Skeletal muscle tissue (tissue), 3 donors: ENCODE measurements at regions not wholly inside any gene's neighbourhood (a gene's known extent, or its start where the extent isn't known, plus 50 kb on each side); places are given as distances from the start of the nearest gene placed in this dataset.

Source experiments
- H3K27ac ChIP-seq: one replicate; pipeline ENCODE4 v1.7.0; 2013; ENCODE audit warnings: mild to moderate bottlenecking, low read depth, low read length, inconsistent platforms
- H3K27me3 ChIP-seq, 3 donors: one replicate each; pipeline ENCODE4 v1.7.0; 2013; ENCODE audit warnings: low read length in 3 of 3; ENCODE audit not compliant: control insufficient read depth in 3 of 3, insufficient read depth in 3 of 3
- H3K36me3 ChIP-seq, 3 donors: one replicate each; pipeline ENCODE4 v1.7.0; 2013; ENCODE audit warnings: low read length in 3 of 3; ENCODE audit not compliant: control insufficient read depth in 3 of 3, insufficient read depth in 3 of 3
- H3K4me1 ChIP-seq, 3 donors: one replicate each; pipeline ENCODE4 v1.7.0; 2013; ENCODE audit warnings: low read length in 3 of 3, mild to moderate bottlenecking in 3 of 3; ENCODE audit not compliant: control insufficient read depth in 3 of 3, insufficient read depth in 3 of 3
- H3K4me3 ChIP-seq, 3 donors: one replicate each; pipeline ENCODE4 v1.7.0; 2013; ENCODE audit warnings: low read length in 3 of 3
- H3K9ac ChIP-seq, 3 donors: one replicate each; pipeline ENCODE4 v1.7.0; 2013; ENCODE audit warnings: low read length in 3 of 3, mild to moderate bottlenecking in 3 of 3, moderate library complexity in 2 of 3, low read depth in 1 of 3
- H3K9me3 ChIP-seq, 3 donors: one replicate each; pipeline ENCODE4 v1.7.0; 2013; ENCODE audit warnings: low read length in 3 of 3; ENCODE audit not compliant: control insufficient read depth in 3 of 3
- donor health status: Osteomylitis.

- Histone ChIP-seq H3K9me3 (no peaks in the 10 kb centered on the region), H3K4me3 (no peak overlapping the region), H3K27me3 (no peaks in the 10 kb centered on the region), H3K4me1 (no peaks in the 10 kb centered on the region), H3K9ac (no peak overlapping the region), H3K27ac (no peak overlapping the region), H3K36me3 (no peaks in the 10 kb centered on the region)
Observed at GRCh38 chr5:112668016-112668415, 69.7 kb upstream of the APC start.

GRCh38 chr5:112668911-112669310, 68.8 kb upstream of the APC start:
- no peak overlapping the region for H3K9ac ChIP-seq

GRCh38 chr5:112669328-112669963, 68.2 kb upstream of the APC start:
- H3K4me1 ChIP-seq: no peaks in the 10 kb centered on the region
- H3K36me3 ChIP-seq: no peaks in the 10 kb centered on the region
- no peak overlapping the region for H3K9ac ChIP-seq
- no peaks in the 10 kb centered on the region for H3K9me3 ChIP-seq
- no peak overlapping the region for H3K4me3 ChIP-seq
- no peaks in the 10 kb centered on the region for H3K27me3 ChIP-seq
- no peak overlapping the region for H3K27ac ChIP-seq

More at GRCh38 chr5:112668911-112669310, 68.8 kb upstream of the APC start:
- no peaks in the 10 kb centered on the region for H3K4me1 ChIP-seq
- H3K4me3 ChIP-seq: no peak overlapping the region
- no peaks in the 10 kb centered on the region for H3K9me3 ChIP-seq
- no peaks in the 10 kb centered on the region for H3K27me3 ChIP-seq
- no peak overlapping the region for H3K27ac ChIP-seq
- H3K36me3 ChIP-seq: no peaks in the 10 kb centered on the region

- H3K27ac ChIP-seq: no peak overlapping the region
- no peak overlapping the region for H3K9ac ChIP-seq
- H3K4me3 ChIP-seq: no peak overlapping the region
- no peaks in the 10 kb centered on the region for H3K36me3 ChIP-seq
- H3K27me3 ChIP-seq: no peaks in the 10 kb centered on the region
- H3K4me1 ChIP-seq: no peaks in the 10 kb centered on the region
- no peaks in the 10 kb centered on the region for H3K9me3 ChIP-seq
Observed at GRCh38 chr5:112671687-112672086, 66.0 kb upstream of the APC start.

- Histone ChIP-seq H3K27me3 (no peaks in the 10 kb centered on the region), H3K9ac (no peak overlapping the region), H3K4me3 (no peak overlapping the region), H3K4me1 (peaks cover 0 to 14% (median 0%) of the 10 kb centered on the region in 3 donors), H3K36me3 (no peaks in the 10 kb centered on the region), H3K27ac (no peak overlapping the region), H3K9me3 (no peaks in the 10 kb centered on the region)
Observed at GRCh38 chr5:112681481-112681908, 56.2 kb upstream of the APC start.

GRCh38 chr5:112682621-112683061, 55.0 kb upstream of the APC start:
- no peaks in the 10 kb centered on the region for H3K27me3 ChIP-seq
- H3K9me3 ChIP-seq: no peaks in the 10 kb centered on the region
- H3K4me1 ChIP-seq: peaks cover 0 to 14% (median 0%) of the 10 kb centered on the region in 3 donors
- H3K36me3 ChIP-seq: no peaks in the 10 kb centered on the region
- H3K4me3 ChIP-seq: no peak overlapping the region
- H3K27ac ChIP-seq: no peak overlapping the region
- H3K9ac ChIP-seq: no peak overlapping the region

- H3K36me3 ChIP-seq: no peaks in the 10 kb centered on the region
- no peak overlapping the region for H3K9ac ChIP-seq
- peaks cover 0 to 14% (median 0%) of the 10 kb centered on the region in 3 donors for H3K4me1 ChIP-seq
- H3K27ac ChIP-seq: no peak overlapping the region
- H3K27me3 ChIP-seq: no peaks in the 10 kb centered on the region
- H3K9me3 ChIP-seq: no peaks in the 10 kb centered on the region
- no peak overlapping the region for H3K4me3 ChIP-seq
Observed at GRCh38 chr5:112684121-112684520, 53.6 kb upstream of the APC start.

GRCh38 chr5:112684737-112685136, 52.9 kb upstream of the APC start:
- Histone ChIP-seq H3K36me3 (no peaks in the 10 kb centered on the region), H3K27me3 (no peaks in the 10 kb centered on the region), H3K9ac (no peak overlapping the region), H3K4me1 (peaks cover 0 to 14% (median 0%) of the 10 kb centered on the region in 3 donors), H3K4me3 (no peak overlapping the region), H3K27ac (no peak overlapping the region), H3K9me3 (no peaks in the 10 kb centered on the region)

- Histone ChIP-seq H3K9ac (no peak overlapping the region), H3K27ac (no peak overlapping the region), H3K36me3 (no peaks in the 10 kb centered on the region), H3K27me3 (no peaks in the 10 kb centered on the region), H3K9me3 (no peaks in the 10 kb centered on the region), H3K4me3 (no peak overlapping the region), H3K4me1 (peaks cover 0 to 14% (median 0%) of the 10 kb centered on the region in 3 donors)
Observed at GRCh38 chr5:112685386-112685785, 52.3 kb upstream of the APC start.

- no peak overlapping the region for H3K27ac ChIP-seq
Observed at GRCh38 chr5:112685931-112686330, 51.8 kb upstream of the APC start.

More at GRCh38 chr5:112685931-112686330, 51.8 kb upstream of the APC start:
- Histone ChIP-seq H3K36me3 (no peaks in the 10 kb centered on the region), H3K9ac (no peak overlapping the region), H3K4me3 (no peak overlapping the region), H3K27me3 (no peaks in the 10 kb centered on the region), H3K9me3 (no peaks in the 10 kb centered on the region), H3K4me1 (peaks cover 0 to 14% (median 0%) of the 10 kb centered on the region in 3 donors)
